ENCODE measurements at regions not wholly inside any gene's neighbourhood (a gene's known extent, or its start where the extent isn't known, plus 50 kb on each side); places are given as distances from the start of the nearest gene placed in this dataset.

GRCh38 chr7:42449431-42449830 is 212.4 kb upstream of the GLI3 start:
- Histone ChIP-seq H2AFZ (ENCODE audit: low read length) (no peak overlapping the region), H3K14ac (ENCODE audit: insufficient read depth, low read length) (no peak overlapping the region), H2BK15ac (ENCODE audit: low read depth, low read length) (no peak overlapping the region), H4K8ac (replicated peaks; ENCODE audit: insufficient read length, low read depth, low read length) (no peak overlapping the region), H4K91ac (ENCODE audit: insufficient read length, low read depth, low read length) (no peak overlapping the region), H2BK20ac (ENCODE audit: low read depth, low read length, poor library complexity, severe bottlenecking) (no peak overlapping the region), H3K18ac (ENCODE audit: insufficient read length, low read depth, low read length) (no peak overlapping the region), H3K4me2 (ENCODE audit: insufficient read depth, insufficient read length, low read length) (no peak overlapping the region), H3K79me2 (ENCODE audit: insufficient read depth, low read length) (no peaks in the 10 kb centered on the region), H3K79me1 (ENCODE audit: insufficient read depth, low read depth, low read length, poor library complexity, severe bottlenecking) (no peaks in the 10 kb centered on the region), H3K56ac (ENCODE audit: insufficient read length, low read depth, low read length) (no peak overlapping the region), H3K9ac (ENCODE audit: extremely low read depth, insufficient read length, low read length) (no peak overlapping the region), H3K23ac (ENCODE audit: insufficient read length, low read depth, low read length) (no peak overlapping the region), H2AK5ac (ENCODE audit: insufficient read length, low read length) (no peak overlapping the region), H3K9me3 (ENCODE audit: control insufficient read depth, low read depth, low read length) (no peaks in the 10 kb centered on the region), H4K5ac (ENCODE audit: insufficient read length, low read depth, low read length) (no peak overlapping the region), H3K23me2 (ENCODE audit: insufficient read length, low read depth, low read length, poor library complexity, severe bottlenecking) (no peaks in the 10 kb centered on the region), H2BK120ac (ENCODE audit: low read depth, low read length, poor library complexity, severe bottlenecking) (no peak overlapping the region), H2BK5ac (ENCODE audit: insufficient read length, low read length) (no peak overlapping the region), H3K27ac (ENCODE audit: insufficient read length, low read depth, low read length) (no peak overlapping the region), H3K4ac (ENCODE audit: low read depth, low read length) (no peak overlapping the region), H2BK12ac (ENCODE audit: insufficient read length, low read depth, low read length) (no peak overlapping the region), H3K4me1 (ENCODE audit: insufficient read depth, low read length) (no peaks in the 10 kb centered on the region), H3T11ph (ENCODE audit: low read length) (no peak overlapping the region), H4K20me1 (ENCODE audit: control insufficient read depth, insufficient read depth, insufficient read length) (no peaks in the 10 kb centered on the region), H3K27me3 (ENCODE audit: insufficient read depth, low read length) (no peaks in the 10 kb centered on the region)
- Mint-ChIP-seq H3K4me3 (no peak overlapping the region), H3K9me3 (no peaks in the 10 kb centered on the region; a peak in 2 of 5 replicates), H3K4me1 (no peaks in the 10 kb centered on the region), H3K36me3 (ENCODE audit: insufficient read depth in 1 of 3, low read depth in 3 of 3) (no peaks in the 10 kb centered on the region), H3K27ac (no peak overlapping the region), H3K27me3 (ENCODE audit: low read depth) (peaks cover 3% of the 10 kb centered on the region)
- no peak for TF ChIP-seq CTCF (conservative IDR thresholded peaks at IDR 0.05)
- WGBS (ENCODE audit: extremely low coverage, insufficient read length, low lambda C conversion rate): no CpG with 5 or more reads among the region's 5 CpGs
- DNase-seq: no peak
